ENCODE measurements at regions not wholly inside any gene's neighbourhood (a gene's known extent, or its start where the extent isn't known, plus 50 kb on each side); places are given as distances from the start of the nearest gene placed in this dataset.

- H4K20me1 ChIP-seq (ENCODE audit: insufficient read depth), result no peaks in the 10 kb centered on the region
- H3K4me2 ChIP-seq, result peak overlapping the region; percentile 74
- no peak overlapping the region for H3K27ac ChIP-seq (ENCODE audit: low read depth in 2 of 2, low read length in 1 of 2)
- peaks cover 53% of the 10 kb centered on the region for H3K27me3 ChIP-seq (ENCODE audit: insufficient read depth)
- no peaks in the 10 kb centered on the region for H3K9me2 ChIP-seq
- H3F3A ChIP-seq (replicated peaks; ENCODE audit: insufficient read depth), result no peaks in the 10 kb centered on the region
- H3K9ac ChIP-seq, result no peak overlapping the region
- H3K4me3 ChIP-seq (ENCODE audit: low read depth in 2 of 2, low read length in 1 of 2), result peak overlapping the region; percentile 25 to 41; a peak in 2 of 4 replicates
- H3K9me3 ChIP-seq, result no peaks in the 10 kb centered on the region
- 0 out of 2 replicates have a peak overlapping the region, but pooled peaks have one; percentile 68 for H2AFZ ChIP-seq (ENCODE audit: low read depth)
- DNase-seq, result no peak
- ChIA-PET POLR2A (no interaction called here), CTCF (no interaction called here)
- H3K4me1 ChIP-seq (ENCODE audit: control insufficient read depth in 1 of 2, insufficient read depth in 2 of 2, low read depth in 1 of 2, low read length in 1 of 2), result no peaks in the 10 kb centered on the region
- 9% methylated on average over 26 of the region's 47 CpGs for WGBS (ENCODE audit: low lambda C conversion rate)
- H3K79me2 ChIP-seq (ENCODE audit: insufficient read depth), result no peaks in the 10 kb centered on the region
- H3K36me3 ChIP-seq (replicated peaks in 1 of 2; ENCODE audit: control insufficient read depth in 1 of 2, insufficient read depth in 2 of 2, low read length in 1 of 2), result no peaks in the 10 kb centered on the region
- TF ChIP-seq FOXJ3 (CRISPR knock-in tag; IDR thresholded peaks at IDR 0.05) (no peak), NRF1 (IDR thresholded peaks at IDR 0.05; ENCODE audit: low read depth, low read length) (no peak), ZBTB33 (IDR thresholded peaks at IDR 0.05; ENCODE audit: borderline replicate concordance, low read depth) (no peak), POLR2AphosphoS5 (IDR thresholded peaks at IDR 0.05; ENCODE audit: low read depth, low read length) (no peak), SMC3 (IDR thresholded peaks at IDR 0.05; ENCODE audit: low read depth, low read length) (no peak), FOSL2 (IDR thresholded peaks at IDR 0.05; ENCODE audit: borderline replicate concordance, low read depth) (no peak), GATA2 (CRISPR knock-in tag; IDR thresholded peaks at IDR 0.05) (no peak), USF1 (IDR thresholded peaks at IDR 0.05; ENCODE audit: borderline replicate concordance, low read depth) (no peak)
- TF ChIP-seq, protein P1, sequence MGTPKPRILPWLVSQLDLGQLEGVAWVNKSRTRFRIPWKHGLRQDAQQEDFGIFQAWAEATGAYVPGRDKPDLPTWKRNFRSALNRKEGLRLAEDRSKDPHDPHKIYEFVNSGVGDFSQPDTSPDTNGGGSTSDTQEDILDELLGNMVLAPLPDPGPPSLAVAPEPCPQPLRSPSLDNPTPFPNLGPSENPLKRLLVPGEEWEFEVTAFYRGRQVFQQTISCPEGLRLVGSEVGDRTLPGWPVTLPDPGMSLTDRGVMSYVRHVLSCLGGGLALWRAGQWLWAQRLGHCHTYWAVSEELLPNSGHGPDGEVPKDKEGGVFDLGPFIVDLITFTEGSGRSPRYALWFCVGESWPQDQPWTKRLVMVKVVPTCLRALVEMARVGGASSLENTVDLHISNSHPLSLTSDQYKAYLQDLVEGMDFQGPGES (IDR thresholded peaks at IDR 0.05; ENCODE audit: low read depth, low read length), result no peak
Measured at GRCh38 chr1:143661418-143662101, 310.2 kb downstream of the FAM72C start.

DNA sequence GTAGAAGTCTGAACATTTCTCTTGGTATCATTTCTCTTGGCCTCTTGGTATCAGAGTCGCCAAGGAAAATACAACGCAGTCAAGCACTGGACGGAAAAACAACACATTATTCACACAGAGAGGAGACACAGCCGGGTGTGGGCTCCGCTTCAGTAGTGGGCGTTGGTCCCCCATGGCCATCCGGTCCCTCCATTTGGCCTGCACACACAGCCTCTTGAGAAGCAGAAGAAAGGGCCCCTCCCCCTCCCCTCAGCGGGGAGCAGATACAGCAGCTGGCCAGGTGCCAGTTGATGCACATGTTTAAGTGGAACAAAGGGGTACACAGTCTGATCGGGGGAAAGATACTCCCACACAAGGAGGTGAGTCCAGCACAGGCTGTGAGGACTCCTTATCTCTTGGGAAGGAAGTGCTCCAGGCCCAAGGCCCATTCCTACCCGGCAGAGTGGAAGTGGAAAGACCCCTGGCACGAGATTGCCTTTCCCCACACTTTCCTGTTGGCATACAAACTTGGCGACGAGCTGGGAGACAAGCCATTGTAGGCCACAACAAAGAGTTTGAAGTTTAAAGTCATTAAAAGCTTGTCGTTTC, 311.3 kb downstream of the FAM72C start:
- no peaks in the 10 kb centered on the region for H4K20me1 ChIP-seq (ENCODE audit: insufficient read depth)
- no peaks in the 10 kb centered on the region for H3K4me1 ChIP-seq (ENCODE audit: control insufficient read depth in 1 of 2, insufficient read depth in 2 of 2, low read depth in 1 of 2, low read length in 1 of 2)
- H2AFZ ChIP-seq (ENCODE audit: low read depth), result no peak overlapping the region
- CTCF ChIA-PET, result no interaction called here
- H3K9me3 ChIP-seq, result no peaks in the 10 kb centered on the region
- DNase-seq, result no peak
- H3K9ac ChIP-seq, result no peak overlapping the region
- H3K27me3 ChIP-seq (ENCODE audit: insufficient read depth), result peaks cover 42% of the 10 kb centered on the region
- 11% methylated on average over 12 of the region's 14 CpGs for WGBS (ENCODE audit: low lambda C conversion rate)
- no peak overlapping the region for H3K27ac ChIP-seq (ENCODE audit: low read depth in 2 of 2, low read length in 1 of 2)
- no peaks in the 10 kb centered on the region for H3K9me2 ChIP-seq
- POLR2A ChIA-PET, result no interaction called here
- H3F3A ChIP-seq (replicated peaks; ENCODE audit: insufficient read depth), result no peaks in the 10 kb centered on the region
- no peaks in the 10 kb centered on the region for H3K36me3 ChIP-seq (replicated peaks in 1 of 2; ENCODE audit: control insufficient read depth in 1 of 2, insufficient read depth in 2 of 2, low read length in 1 of 2)
- H3K4me2 ChIP-seq, result no peak overlapping the region
- H3K4me3 ChIP-seq (ENCODE audit: low read depth in 2 of 2, low read length in 1 of 2), result no peak overlapping the region
- H3K79me2 ChIP-seq (ENCODE audit: insufficient read depth), result no peaks in the 10 kb centered on the region
- TF ChIP-seq MXI1 (IDR thresholded peaks at IDR 0.05; ENCODE audit: low read depth, low read length) (no peak), NRF1 (IDR thresholded peaks at IDR 0.05; ENCODE audit: low read depth, low read length) (no peak), RCOR1 (IDR thresholded peaks at IDR 0.05; ENCODE audit: low read length) (no peak), POLR2AphosphoS5 (IDR thresholded peaks at IDR 0.05; ENCODE audit: low read depth, low read length) (no peak), MEF2A (IDR thresholded peaks at IDR 0.05; ENCODE audit: borderline replicate concordance, low read depth) (no peak), RAD21 (IDR thresholded peaks at IDR 0.05; ENCODE audit: low read length) (no peak)
- TF ChIP-seq, protein P2, sequence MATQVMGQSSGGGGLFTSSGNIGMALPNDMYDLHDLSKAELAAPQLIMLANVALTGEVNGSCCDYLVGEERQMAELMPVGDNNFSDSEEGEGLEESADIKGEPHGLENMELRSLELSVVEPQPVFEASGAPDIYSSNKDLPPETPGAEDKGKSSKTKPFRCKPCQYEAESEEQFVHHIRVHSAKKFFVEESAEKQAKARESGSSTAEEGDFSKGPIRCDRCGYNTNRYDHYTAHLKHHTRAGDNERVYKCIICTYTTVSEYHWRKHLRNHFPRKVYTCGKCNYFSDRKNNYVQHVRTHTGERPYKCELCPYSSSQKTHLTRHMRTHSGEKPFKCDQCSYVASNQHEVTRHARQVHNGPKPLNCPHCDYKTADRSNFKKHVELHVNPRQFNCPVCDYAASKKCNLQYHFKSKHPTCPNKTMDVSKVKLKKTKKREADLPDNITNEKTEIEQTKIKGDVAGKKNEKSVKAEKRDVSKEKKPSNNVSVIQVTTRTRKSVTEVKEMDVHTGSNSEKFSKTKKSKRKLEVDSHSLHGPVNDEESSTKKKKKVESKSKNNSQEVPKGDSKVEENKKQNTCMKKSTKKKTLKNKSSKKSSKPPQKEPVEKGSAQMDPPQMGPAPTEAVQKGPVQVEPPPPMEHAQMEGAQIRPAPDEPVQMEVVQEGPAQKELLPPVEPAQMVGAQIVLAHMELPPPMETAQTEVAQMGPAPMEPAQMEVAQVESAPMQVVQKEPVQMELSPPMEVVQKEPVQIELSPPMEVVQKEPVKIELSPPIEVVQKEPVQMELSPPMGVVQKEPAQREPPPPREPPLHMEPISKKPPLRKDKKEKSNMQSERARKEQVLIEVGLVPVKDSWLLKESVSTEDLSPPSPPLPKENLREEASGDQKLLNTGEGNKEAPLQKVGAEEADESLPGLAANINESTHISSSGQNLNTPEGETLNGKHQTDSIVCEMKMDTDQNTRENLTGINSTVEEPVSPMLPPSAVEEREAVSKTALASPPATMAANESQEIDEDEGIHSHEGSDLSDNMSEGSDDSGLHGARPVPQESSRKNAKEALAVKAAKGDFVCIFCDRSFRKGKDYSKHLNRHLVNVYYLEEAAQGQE (IDR thresholded peaks at IDR 0.05; ENCODE audit: low read depth, low read length), result no peak
- TF ChIP-seq, protein P1 (IDR thresholded peaks at IDR 0.05; ENCODE audit: low read depth, low read length), result no peak
